ENCODE measurements at regions not wholly inside any gene's neighbourhood (a gene's known extent, or its start where the extent isn't known, plus 50 kb on each side); places are given as distances from the start of the nearest gene placed in this dataset.

DNA sequence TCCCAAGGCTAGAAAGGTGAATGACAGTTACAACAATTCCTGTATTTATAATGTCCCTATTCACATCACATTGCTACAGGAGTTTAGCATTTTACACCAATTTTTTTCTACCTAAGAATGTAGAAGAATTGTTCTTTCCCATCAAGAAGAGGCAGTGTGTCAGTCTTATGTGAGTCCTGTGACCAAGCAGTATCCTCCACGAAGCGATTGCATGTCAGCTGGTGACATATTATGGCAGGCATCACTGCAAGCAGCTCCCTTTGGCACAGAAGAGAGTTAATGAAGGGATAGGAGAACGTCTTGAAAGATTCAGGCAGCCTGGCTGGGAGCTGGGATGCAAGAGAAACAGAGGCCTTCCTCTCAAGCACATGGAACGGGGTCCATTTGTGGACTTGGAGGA lies 199.8 kb downstream of the SMC2 start (continued):
- TF ChIP-seq CTCF (IDR thresholded peaks at IDR 0.05 in 2 of 3, conservative IDR thresholded peaks at IDR 0.05 in 1 of 3; ENCODE audit: borderline replicate concordance in 1 of 3, insufficient read depth in 1 of 3, low read depth in 2 of 3, low read length in 2 of 3) (no peak), TCF7L2 (IDR thresholded peaks at IDR 0.05; ENCODE audit: borderline replicate concordance, extremely low read depth, insufficient read depth, insufficient read length) (no peak)

DNA sequence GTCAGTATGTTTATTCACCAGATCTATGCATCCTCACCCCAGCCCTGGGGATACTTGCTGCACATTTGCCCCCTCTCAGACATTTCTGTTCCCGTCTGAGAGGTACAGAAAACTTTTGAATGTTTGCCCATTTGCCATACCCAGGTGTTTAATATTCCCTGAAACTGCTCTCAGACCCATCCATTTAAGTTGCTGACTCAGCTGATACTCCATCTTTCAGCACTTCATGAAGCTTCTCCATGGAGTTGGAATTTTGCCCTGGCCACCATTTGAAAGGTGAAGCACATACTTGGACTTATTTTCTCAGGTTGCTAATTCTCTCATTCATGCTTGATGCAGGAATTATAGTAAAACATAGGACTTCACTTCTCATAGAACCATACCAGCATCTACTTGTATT lies 203.9 kb upstream of the OR13F1 start:
- ChIA-PET RAD21 (ENCODE audit: low non-redundant PET in 1 of 2, low total read pairs in 2 of 2, uncharacterized antibody in 2 of 2, unreplicated experiment in 2 of 2) (no interaction called here), CTCF (no interaction called here), POLR2A (no interaction called here)
- TF ChIP-seq FOSL1 (IDR thresholded peaks at IDR 0.05; ENCODE audit: low read depth) (no peak), TCF7L2 (IDR thresholded peaks at IDR 0.05; ENCODE audit: borderline replicate concordance, extremely low read depth, insufficient read depth, insufficient read length) (no peak), RAD21 (IDR thresholded peaks at IDR 0.05; ENCODE audit: low read depth) (no peak), CBX3 (IDR thresholded peaks at IDR 0.05; ENCODE audit: low read depth) (no peak), MAX (IDR thresholded peaks at IDR 0.05) (no peak), ZNF274 (IDR thresholded peaks at IDR 0.05; ENCODE audit: low read depth, low read length) (no peak), POLR2AphosphoS5 (IDR thresholded peaks at IDR 0.05; ENCODE audit: low read depth, low read length) (no peak), CEBPB (IDR thresholded peaks at IDR 0.05; ENCODE audit: low read depth) (no peak), ELF1 (IDR thresholded peaks at IDR 0.05; ENCODE audit: borderline replicate concordance, low read depth) (no peak), JUND (IDR thresholded peaks at IDR 0.05) (no peak)
- H3K36me3 ChIP-seq (ENCODE audit: control insufficient read depth in 1 of 2, insufficient read depth in 2 of 2, low read length in 2 of 2): no peaks in the 10 kb centered on the region
- H3K4me1 ChIP-seq (ENCODE audit: control insufficient read depth in 1 of 2, insufficient read depth in 2 of 2, low read length in 2 of 2): no peaks in the 10 kb centered on the region
- no peak for ATAC-seq
- H3K27ac ChIP-seq (ENCODE audit: low read depth, low read length): no peak overlapping the region
- no peaks in the 10 kb centered on the region for H3K9me2 ChIP-seq (ENCODE audit: insufficient read depth)
- no peak overlapping the region for H3K4me3 ChIP-seq (replicated peaks in 1 of 2; ENCODE audit: low read depth in 1 of 2, low read length in 2 of 2)
- BruUV-seq (replicated peaks): no TSS peak
- no peak overlapping the region for H3K9ac ChIP-seq (ENCODE audit: low read length)
- DNase-seq (ENCODE audit: low read depth, low spot score): no peak
- H3K79me2 ChIP-seq (ENCODE audit: insufficient read depth, low read length): no peaks in the 10 kb centered on the region
- intact Hi-C loops (cut with micrococcal nuclease): no loop called here
- H4K20me1 ChIP-seq (ENCODE audit: insufficient read depth): no peaks in the 10 kb centered on the region; the same call in 1 of the 2 replicates
- no peak overlapping the region for H3K4me2 ChIP-seq (ENCODE audit: low read length)
- no peaks in the 10 kb centered on the region for H3K9me3 ChIP-seq (ENCODE audit: control insufficient read depth in 1 of 2, insufficient read depth in 1 of 2, low read depth in 1 of 2, low read length in 2 of 2)
- H3K27me3 ChIP-seq (ENCODE audit: insufficient read depth, low read length): 0 out of 2 replicates have a peak, but pooled peaks cover 4% of the 10 kb centered on the region
- no peak overlapping the region for H2AFZ ChIP-seq (ENCODE audit: low read depth, low read length, poor library complexity, severe bottlenecking)

Measured in HCT116 (cell line).